CD4-positive, alpha-beta T cell treated with Interleukin-12 subunit alpha and Interleukin-12 subunit beta, for 1 hour (primary cell): ENCODE measurements at regions not wholly inside any gene's neighbourhood (a gene's known extent, or its start where the extent isn't known, plus 50 kb on each side); places are given as distances from the start of the nearest gene placed in this dataset.
"Not testable (repeated sequence)": the region's sequence is repeated elsewhere in the genome, so short reads cannot be mapped to it uniquely, and the experiment has no call there.

Experiments
- DNase-seq: peaks from one replicate; pipeline ENCODE4 v3.0.0-alpha.2; 2020

DNA sequence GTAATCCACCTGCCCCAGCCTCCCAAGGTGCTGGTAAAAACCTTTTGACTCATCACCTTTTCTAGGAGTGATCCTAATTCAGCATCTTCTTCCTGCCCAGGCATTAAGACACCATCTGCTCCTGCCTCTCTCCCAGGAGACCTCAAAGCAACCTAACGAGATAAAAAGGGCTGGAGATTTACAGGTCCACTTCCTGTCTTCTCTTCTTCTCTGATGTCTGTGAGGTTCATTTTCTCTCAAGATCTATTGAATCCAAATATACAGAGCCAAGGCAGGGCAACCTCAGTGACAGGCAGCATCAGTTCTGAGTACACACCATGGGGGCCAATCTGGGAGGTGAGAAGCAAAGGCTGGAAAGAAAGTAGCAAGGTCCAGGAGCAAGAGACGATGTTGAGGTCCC lies 219.4 kb downstream of the SETD4 start:
- no peak for DNase-seq

DNA sequence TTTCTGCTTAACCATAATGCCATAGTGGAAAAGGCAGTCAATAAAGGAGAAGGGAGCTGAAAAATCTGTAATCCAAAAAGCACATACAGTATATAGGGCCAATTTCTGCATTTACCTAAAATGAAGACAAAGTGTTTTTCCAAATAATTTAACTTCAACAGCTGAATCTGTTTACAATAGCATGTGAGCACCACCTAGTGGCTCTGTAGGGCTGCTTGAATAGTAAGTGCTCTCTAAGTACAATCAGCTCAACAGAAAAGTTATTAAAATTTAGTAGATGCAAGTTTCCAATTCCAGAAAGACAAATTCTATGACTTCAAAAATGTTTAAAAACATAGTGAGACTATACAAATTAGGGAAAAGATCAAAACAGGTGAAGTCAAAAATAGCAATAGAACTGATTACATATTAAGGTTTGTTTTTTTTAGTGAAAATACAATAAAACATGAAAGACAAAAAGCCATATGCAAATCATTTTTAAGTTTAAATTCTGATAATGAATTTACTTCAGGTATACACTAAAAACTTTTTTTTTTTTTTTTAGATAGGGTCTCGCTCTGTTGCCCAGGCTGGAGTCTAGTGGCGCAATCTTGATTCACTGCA lies 220.0 kb downstream of the SETD4 start:
- DNase-seq, result peak; percentile 56

DNA sequence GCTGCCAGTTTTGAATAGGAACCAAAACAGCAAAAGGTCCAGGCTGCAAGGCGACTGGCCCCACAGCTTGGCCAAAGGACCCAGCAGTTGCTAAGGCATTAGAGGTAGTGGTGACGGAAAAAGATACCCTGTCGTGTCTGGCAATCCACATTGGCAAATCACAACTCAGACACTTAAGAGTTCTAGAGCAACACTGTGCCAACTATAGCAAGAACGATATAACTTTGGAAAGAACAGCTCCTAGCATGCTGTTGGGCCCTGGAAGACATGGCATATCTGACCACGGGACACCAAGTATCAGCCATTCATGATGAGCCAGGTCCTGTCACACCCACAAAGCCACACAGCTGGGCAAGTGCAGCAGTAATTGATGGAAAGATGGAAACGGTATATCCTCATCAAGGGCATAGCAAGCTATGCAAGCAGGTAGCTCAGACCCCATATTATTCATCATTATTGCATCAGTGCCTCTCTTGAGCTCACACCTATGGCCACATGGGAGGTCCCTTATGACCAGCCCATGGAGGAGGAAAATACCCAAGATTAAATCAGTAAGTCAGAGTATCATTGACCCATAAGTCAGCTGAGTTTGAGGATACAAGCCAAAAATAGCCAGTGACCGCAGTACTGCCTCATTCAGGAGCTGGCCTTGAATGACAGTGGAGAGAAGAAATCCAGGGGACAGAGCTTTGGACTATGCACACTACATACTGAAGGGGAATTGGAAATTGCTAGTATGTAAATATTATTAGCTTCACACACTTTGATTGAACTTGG lies 221.2 kb downstream of the SETD4 start:
- no peak for DNase-seq

DNA sequence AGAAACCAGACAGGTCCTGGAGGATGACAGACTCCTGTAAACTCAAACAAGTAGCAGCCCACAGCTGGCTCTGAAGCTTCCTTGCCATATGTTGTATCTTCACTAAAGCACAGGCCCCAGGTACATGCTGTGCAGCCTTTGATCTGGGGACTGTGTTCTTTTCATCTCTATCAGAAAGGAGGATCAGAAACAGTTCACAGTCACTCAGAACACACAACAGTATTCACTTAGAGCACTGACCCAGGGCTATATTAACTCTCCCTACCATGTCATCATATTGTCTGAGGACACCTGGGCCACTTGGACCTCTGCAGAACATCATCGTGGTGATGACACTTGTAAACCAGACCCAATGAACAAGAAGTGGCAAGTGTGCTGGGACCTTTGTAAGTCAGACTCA lies 222.0 kb downstream of the SETD4 start:
- no peak for DNase-seq

DNA sequence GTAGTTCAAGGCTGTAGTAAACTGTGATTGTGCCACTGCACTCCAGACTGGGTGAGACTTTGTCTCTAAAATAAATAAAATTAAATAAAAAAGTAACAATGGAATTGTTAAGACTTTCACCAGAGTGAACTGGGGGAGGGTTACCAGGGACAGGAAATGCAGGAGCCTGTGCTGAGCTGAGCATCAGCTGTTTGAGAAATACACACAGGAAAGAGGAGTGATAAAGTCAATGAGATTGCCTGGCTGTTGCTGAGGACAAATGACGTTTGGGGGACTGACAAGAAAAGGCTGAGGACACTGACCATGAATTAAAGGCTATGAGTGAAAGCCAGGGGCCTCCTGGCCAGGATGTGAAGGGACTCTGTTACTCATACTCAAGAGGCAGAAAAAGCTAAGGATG lies 226.3 kb downstream of the SETD4 start:
- DNase-seq, result no peak

DNA sequence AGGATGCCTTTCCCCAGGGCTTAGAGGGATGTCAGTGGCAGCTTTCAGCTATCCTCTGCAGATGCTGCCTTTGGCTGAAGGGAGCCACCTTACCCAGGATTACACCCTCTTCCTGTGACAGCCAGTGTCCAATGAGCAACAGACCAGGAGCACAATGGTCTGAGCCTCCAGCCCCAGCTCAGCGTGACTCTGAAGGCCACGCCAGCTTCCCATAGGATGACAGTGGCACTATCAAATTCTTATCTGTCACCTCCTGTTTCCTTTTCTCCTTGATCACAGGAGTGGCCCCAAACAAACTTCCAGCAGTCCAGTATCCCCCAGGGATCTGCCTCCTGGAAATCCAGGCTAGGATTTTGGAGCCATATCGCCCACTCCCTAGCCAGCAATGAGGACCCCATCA lies 226.9 kb downstream of the SETD4 start:
- DNase-seq, result no peak

DNA sequence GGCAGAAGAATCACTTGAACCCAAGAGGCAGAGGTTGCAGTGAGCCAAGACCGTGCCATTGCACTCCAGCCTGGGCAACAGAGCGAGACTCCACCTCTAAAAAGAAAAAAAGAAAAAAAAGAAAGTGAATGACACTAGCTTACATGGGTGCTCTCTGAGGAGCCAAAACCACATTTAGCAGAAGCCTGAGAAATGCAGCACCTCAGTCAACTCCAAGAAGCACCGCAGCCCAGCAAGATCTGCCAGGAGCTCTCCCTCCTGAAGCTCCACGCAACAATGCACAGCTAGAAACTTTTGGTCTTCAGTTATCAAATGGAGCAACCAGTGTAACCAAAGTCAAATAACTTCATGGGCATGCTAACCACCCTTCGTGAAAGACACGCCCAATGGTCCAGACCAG lies 229.1 kb downstream of the SETD4 start:
- no peak for DNase-seq

DNA sequence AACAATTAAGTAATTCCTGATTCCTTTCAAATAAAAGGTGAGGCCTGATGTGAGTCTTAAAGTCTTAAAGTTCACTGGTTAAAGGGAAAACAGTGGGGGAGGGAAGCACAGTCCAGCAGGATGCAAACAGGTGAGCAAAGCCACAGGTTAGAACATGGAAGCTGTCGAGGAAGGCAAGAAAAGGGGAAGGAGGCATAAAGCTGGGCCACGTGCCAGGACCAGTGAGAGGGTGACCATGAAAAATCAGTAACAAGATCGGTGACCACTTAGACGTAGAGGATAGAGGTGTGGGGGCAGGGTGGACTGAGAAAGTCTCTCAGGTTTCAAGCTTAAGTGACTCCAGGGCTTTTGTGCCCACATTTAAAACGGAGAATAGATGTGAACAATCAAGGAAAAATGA lies 231.3 kb downstream of the SETD4 start:
- no peak for DNase-seq

DNA sequence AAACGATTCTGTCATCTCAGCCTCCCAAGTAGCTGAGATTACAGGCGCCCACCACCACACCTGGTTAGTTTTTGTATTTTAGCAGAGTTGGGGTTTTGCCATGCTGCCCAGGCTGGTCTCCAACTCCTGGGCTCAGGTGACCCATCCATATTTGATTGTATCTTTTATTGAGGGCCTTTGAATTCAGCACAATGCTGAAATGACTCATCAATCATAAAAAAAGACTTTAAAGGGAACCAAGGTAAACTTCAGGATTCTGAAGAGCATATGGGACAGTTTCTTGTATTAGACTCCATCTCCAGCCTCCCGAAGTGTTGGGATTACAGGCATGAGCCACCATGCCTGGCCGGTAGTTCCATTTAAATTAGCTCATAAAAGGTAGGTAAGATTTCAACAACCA lies 232.2 kb downstream of the SETD4 start:
- no peak for DNase-seq

DNA sequence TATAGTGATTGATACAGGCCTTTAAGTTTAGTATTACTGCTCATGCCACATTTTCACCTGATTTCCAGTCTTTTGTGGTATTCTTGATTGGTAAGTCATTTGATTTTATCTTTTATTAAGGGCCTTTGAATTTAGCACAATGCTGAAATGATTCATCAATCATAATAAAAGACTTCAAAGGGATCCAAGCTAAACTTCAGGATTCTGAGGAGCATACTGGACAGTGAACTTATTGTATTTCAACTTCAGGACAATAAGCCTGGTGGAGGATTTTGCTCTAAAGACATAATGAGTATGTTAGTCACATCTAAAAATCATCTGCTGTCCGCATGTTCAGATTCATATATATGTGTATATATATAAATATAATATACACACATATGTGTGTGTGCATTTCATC lies 233.3 kb downstream of the SETD4 start:
- no peak for DNase-seq

DNA sequence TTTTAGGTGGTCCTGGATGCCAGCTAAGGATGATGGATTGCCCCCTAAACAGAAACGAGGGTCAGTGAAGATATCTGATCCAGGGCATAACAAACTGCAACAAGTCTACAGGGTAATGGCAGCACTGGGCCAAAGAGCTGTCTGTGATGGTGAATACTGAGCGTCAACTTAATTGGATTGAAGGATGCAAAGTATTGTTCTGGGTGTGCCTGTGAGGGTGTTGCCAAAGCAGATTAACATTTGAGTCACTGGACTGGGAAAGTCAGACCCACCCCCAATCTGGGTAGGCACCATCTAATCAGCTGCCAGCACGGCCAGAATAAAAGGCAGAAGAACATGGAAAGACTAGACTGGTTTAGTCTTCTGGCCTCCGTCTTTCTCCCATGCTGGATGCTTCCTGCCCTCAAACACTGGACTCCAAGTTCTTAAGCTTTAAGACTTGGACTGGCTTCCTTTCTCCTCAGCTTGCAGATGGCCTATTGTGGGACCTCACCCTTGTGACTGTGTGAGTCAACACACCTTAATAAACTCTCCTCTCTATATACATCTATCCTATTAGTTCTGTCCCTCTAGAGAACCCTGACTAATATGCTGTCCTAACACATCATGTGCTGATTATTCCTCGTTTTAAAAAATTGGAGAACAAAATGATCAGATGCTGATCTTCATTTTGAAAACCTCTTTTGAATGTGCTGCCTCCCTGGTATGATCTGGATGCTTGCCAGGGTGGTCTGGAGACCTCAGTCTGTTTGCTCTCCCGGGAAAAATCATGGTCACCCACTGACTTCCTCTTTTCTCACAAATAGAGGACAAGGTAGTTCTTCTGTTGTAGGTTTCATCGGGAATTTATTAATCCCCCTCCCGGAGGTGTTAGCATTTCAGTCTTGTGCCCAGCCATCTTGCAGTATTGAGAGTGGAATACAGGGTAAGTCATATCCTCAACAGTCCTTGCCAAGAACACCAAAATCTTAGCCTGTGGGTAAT lies 234.7 kb downstream of the SETD4 start:
- no peak for DNase-seq

DNA sequence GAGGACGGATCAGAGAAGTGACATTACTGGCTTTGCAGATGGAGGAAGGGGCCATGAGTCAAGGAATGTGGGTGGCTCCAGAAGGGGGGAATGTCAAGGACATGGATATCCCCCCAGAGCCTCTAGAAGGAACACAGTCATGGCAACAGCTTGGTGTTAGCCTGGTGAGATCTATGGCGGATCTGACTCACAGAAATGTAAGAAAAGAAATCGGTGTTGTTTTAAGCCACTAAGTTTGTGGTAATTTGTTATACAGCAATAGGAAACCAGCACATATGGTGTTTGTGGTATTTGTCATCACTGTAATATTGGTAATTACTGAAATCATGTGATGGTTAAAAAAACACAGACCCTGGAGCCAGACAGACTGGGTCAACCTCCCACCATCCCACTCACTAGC lies 236.2 kb downstream of the SETD4 start:
- DNase-seq, result no peak

DNA sequence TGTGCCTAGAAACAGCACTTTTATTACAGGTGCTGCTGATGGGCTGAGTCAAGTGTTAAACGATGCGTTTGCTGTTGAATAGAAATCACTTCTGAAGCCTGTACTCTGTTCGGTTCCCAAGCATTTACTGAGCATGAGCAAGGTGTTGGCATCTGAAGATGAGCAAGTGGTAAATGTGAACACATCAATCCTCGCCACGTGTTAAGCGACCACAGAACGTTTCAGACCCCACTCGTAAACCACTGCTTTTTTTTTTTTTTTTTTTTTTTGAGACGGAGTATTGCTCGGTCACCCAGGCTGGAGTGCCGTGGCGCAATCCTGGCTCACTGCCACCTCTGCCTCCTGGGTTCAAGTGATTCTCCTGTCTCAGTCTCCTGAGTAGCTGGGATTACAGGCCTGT lies 241.2 kb downstream of the SETD4 start:
- DNase-seq, result no peak

DNA sequence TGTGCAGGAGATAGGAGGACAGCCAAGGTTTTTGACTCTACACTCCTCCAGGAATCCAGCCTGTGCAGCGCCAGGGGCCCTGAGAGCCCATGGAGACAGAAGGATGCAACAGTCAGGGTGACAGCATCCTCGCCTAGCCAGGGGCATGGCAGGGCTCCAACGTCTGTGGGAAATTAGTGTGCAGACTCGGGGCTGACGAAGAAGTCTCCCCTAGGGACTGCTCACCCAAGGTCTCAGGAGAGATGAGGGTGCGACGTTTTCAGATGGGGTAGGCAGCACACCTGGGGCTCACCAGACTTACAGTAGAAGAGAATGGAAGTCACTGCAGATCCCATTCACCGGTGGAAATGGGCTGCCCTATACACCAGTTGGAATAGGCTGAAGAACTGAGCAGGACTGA lies 241.7 kb downstream of the SETD4 start:
- no peak for DNase-seq

DNA sequence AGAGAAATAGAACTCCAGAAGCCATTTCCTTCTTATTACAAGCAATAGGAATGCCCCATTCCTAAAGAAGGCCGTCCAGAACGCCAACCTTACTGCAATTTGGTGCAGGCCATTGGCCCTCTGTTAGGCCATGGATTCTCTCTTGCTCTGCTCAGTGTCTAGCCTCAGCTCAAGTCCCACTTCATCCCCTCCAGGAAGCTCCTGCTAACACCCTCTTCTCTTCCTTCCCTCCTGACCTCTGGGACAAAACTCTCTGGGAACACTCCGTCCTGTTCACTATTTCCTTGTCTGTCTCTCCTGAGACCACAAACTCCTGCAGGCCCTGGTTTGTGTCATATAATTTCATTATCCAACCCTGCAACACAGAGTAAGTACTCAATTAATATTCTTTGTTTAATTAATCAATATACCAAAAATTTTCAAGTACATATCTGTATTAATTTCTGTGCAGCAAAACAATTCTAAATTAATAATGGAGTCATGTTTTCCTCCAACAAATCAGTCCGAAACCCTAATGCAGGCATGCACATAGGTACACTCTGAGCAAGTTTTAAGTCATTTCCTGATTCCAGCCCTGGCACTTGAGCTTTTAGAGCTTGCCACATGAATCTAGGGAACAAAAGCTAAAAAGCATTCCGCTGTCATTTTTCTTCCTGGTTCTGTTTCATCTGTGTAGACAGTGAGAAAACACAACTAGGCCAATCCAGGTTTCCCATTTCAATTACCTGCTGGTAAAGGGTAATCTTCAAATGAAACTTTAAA lies 245.3 kb downstream of the SETD4 start:
- no peak for DNase-seq

DNA sequence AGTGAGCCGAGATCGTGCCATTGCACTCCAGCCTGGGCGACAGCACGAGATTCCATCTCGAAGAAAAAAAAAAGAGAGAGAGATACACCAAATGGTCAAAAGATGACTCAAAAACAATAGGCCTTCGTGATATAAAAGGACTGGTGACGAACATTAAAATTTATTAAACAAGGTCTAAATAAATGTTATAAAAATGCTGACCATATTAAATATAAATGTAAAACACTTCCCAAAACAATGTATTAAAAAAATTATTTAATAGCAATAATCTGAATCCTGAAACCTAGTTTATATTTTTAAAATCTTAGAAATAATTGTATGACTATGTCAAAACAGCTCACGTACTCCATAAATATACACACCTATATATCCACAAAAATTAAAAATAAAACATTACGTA lies 247.6 kb downstream of the SETD4 start:
- DNase-seq, result no peak

DNA sequence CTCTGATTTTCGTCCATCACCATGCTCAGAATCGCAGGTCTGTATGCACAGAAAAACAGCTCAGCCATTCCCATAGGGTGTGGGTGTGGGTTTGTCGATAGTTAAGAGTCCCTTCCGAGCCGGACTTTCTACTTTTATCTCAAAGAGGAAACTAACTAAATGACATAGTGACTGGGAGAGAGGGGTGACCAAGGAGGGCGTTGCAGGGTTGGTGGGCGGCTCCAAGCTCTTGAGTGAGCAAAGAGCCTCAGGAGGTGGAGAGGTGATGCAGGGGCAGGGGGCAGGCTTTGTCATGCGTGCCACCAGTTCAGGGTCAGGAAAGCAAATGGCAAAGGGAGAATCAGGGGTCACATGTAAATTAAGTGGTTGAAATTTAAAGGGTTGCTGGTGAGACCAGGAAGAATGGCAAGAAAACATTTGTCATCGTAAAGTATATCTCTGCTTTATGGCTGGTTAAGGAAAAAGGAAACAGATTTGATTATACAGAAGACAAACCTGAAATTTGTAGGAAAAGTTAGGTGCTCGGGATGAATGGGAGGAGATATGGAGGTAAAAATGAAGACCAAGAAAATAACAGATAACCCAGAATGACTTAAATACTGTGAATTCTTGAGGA lies 249.0 kb downstream of the SETD4 start:
- DNase-seq, result no peak

DNA sequence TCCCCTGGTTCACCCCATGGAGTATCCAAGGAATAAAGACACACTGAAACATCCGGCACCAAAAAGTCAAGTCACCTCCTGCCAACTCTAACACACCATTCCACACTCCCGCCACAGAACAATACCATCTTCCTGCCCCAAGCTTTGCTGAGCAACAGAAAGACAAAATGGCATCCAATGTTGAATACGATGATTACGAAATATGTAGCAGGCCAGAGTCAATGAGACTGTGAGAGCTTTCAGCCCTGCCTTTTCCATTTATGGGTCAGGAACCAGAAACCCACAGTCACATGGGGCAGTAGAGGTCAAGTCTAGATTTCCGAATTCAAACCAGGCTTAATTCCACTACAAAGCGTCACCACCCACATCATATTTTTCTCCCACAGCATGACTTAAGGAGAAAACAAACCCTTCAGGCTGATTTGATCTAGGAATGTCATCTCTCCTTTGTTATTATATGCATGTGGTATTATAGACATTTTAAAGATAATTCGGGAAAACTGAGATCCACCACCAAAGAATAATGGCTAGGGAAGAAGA lies 249.8 kb downstream of the SETD4 start:
- no peak for DNase-seq

DNA sequence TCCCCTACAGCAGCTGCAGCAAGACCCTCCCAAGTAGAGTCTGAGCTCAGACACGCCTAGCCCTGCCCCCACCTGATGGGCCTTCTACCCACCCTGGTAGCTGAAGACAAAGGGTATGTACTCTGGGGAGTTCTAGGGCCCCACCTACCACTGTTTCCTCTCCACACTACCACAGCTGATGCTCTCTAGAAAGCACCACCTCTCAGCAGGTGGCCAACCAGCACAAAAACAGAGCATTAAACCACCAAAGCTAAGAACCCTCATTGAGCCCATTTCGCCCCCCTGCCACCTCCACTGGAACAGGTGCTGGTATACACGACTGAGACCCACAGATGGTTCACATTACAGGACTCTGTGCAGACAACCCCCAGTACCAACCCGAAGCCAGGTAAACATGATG lies 258.9 kb downstream of the SETD4 start:
- DNase-seq, result no peak

DNA sequence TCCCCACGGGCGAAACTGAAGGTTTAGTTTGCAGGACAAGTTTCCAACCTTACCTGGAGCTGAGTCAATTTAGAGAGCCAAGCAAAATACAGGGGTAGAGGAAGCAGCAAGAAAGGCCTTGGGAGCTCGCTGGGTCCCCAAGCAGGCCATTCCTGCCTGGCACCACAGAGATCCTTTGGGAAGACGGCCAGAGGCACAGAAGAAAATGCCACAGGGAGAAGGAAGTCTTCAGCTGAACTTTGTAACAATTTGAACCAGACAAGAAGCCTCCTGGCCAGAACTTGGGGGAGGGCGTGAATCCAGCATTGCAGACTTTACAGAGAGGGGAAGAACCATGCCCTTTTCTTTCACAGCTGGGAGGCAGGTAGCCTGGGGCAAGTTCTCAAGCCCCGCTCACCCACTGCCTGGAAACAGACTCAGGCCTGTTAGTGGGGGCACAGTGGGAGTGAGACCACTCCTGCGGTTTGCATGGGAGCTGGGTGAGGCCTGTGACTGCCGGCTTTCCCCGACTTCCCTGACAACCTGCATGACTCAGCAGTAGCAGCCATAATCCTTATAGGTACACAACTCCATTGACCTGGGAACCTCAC lies 259.4 kb downstream of the SETD4 start:
- DNase-seq, result not testable (repeated sequence)

DNA sequence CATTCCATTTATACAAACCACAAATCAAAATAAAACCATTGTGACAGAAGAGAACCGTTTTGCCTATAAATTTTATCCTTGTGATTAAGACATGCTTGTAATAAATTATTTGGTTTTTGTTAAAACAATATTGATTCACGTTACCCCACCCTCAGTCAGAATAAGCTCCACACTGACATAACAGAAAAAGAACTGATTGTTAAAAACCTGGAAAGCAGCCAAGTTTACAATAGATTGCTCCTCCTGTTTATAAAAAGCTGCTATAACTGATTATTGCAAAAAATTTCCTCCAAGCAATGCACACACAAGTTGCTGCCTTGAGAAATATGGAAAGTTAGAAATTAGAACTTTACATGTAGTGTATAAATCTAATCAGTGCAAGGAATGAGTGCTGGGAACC lies 263.5 kb downstream of the SETD4 start:
- no peak for DNase-seq

DNA sequence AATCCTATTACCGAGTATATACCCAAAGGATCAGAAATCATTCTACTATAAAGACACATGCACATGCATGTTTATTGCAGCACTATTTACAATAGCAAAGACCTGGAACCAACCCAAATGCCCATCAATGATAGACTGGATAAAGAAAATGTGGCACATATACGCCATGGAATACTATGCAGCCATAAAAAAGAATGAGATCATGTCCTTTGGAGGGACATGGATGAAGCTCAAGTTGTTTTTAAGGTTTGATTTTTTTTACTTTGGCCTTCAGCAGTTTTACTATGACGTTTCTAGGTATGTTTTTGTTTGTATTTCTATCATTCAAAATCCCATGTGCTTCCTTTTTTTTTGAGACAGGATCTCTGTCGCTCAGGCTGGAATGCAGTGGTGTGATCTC lies 265.8 kb downstream of the SETD4 start:
- DNase-seq, result not testable (repeated sequence)
